Coronary artery (tissue), 2 donors: ENCODE measurements at regions not wholly inside any gene's neighbourhood (a gene's known extent, or its start where the extent isn't known, plus 50 kb on each side); places are given as distances from the start of the nearest gene placed in this dataset.

Experiments used
- DNase-seq: peaks from one replicate; pipeline ENCODE4 v3.0.0-alpha.2; 2017; ENCODE audit warnings: low spot score
- H3K27ac ChIP-seq, 2 donors: fragments of 200-600 bp; sonication (generic); one replicate each; pipeline ENCODE4 v1.5.1; 2016 to 2019
- H3K4me3 ChIP-seq: fragments of 200-600 bp; sonication (generic); 2 replicates; pipeline ENCODE4 v1.5.1; 2016; ENCODE audit warnings: mild to moderate bottlenecking, moderate library complexity
- CTCF ChIP-seq: fragments of 200-600 bp; sonication (generic); IDR thresholded peaks from one replicate; pipeline ENCODE4 v1.5.1; 2019; ENCODE audit warnings: antibody characterized with exemption

GRCh38 chrX:109940411-109940810 is 62.5 kb upstream of the TMEM164 start:
- TF ChIP-seq CTCF: no peak
- no peak for DNase-seq
- Histone ChIP-seq H3K27ac (no peak overlapping the region), H3K4me3 (no peak overlapping the region)

GRCh38 chrX:109943092-109943739 is 59.7 kb upstream of the TMEM164 start:
- TF ChIP-seq CTCF: no peak
- Histone ChIP-seq H3K4me3 (no peak overlapping the region), H3K27ac (no peak overlapping the region)
- no peak for DNase-seq

- DNase-seq: no peak
- TF ChIP-seq CTCF: no peak
- Histone ChIP-seq H3K27ac (no peak overlapping the region), H3K4me3 (no peak overlapping the region)
These were observed 59.2 kb upstream of the TMEM164 start for GRCh38 chrX:109943740-109944092.

GRCh38 chrX:109952050-109952449 is 50.9 kb upstream of the TMEM164 start:
- Histone ChIP-seq H3K27ac (no peak overlapping the region), H3K4me3 (no peak overlapping the region)
- TF ChIP-seq CTCF: no peak
- DNase-seq: no peak

- Histone ChIP-seq H3K4me3 (no peak overlapping the region), H3K27ac (no peak overlapping the region)
- no peak for TF ChIP-seq CTCF
- DNase-seq: no peak
These were observed 49.7 kb upstream of the TMEM164 start for GRCh38 chrX:109952985-109953905.
